ENCODE measurements at regions not wholly inside any gene's neighbourhood (a gene's known extent, or its start where the extent isn't known, plus 50 kb on each side); places are given as distances from the start of the nearest gene placed in this dataset.
"Not testable (repeated sequence)": the region's sequence is repeated elsewhere in the genome, so short reads cannot be mapped to it uniquely, and the experiment has no call there.

DNA sequence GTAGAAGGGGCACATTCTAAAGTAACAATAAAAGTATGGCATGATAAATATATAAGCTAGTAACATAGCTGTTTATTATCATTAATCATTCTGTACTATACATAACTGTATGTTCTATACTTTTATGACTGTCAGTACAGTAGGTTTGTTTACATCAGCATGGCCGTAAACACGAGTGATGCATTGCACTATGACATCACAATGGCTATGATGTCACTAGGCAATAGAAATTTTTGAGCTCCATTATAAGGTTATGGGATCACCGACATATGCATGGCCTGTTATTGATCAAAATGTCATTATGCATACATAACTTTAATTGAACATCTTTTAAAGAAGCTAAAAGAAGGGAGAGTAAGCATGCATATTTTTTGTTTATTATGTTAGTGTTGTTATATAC is 200.1 kb upstream of the SHH start:
- Histone ChIP-seq H3K9me3 (no peaks in the 10 kb centered on the region), H3K27me3 (ENCODE audit: low read depth) (no peaks in the 10 kb centered on the region), H3K4me3 (no peak overlapping the region), H3K4me1 (no peaks in the 10 kb centered on the region), H3K36me3 (replicated peaks) (no peaks in the 10 kb centered on the region)
- no peak for DNase-seq (ENCODE audit: low spot score in 2 of 2)
- in situ Hi-C loops (cut with MboI; ENCODE audit: low sequenced_read_pairs): no loop called here

DNA sequence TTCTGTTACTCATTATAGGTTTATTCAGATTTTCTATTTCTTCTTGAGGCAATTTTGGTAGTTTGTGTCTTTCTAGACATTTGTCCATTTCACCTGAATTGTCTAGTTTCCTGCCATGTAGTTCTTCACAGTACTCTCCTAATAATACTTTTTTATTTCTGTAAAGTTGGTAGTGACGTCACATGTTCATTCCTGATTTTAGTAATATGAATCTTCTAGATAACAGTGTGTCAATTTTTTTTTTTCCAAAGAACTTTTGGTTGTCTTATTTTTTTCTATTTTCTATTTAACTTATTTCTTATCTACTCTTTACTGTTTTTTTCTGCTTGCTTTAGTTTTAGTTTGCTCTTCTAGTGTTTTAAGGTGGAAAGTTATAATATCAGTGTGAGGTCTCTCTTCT is 197.3 kb upstream of the SHH start:
- Histone ChIP-seq H3K4me1 (no peaks in the 10 kb centered on the region), H3K36me3 (replicated peaks) (no peaks in the 10 kb centered on the region), H3K4me3 (no peak overlapping the region), H3K9me3 (no peaks in the 10 kb centered on the region), H3K27me3 (ENCODE audit: low read depth) (no peaks in the 10 kb centered on the region)
- no peak for DNase-seq (ENCODE audit: low spot score in 2 of 2)
- in situ Hi-C loops (cut with MboI; ENCODE audit: low sequenced_read_pairs): no loop called here

DNA sequence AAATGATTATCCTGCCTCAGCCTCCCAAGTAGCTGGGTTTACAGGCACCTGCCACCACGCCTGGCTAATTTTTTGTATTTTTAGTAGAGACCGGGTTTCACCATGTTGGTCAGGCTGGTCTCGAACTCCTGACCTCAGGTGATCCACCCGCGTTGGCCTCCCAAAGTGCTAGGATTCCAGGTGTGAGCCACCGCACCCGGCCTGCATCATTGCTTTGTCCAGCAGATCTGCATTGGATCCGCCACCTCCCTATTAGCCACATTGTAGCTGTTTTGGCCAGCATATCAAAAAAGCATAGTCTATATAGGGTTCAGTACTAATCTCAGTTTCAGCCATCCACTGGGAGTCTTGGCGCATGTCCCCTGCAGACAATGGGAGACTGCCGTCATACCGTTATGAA is 194.6 kb upstream of the SHH start:
- H3K9me3 ChIP-seq; H3K36me3 ChIP-seq (replicated peaks); in situ Hi-C loops (cut with MboI; ENCODE audit: low sequenced_read_pairs); H3K4me1 ChIP-seq; H3K4me3 ChIP-seq; H3K27me3 ChIP-seq (ENCODE audit: low read depth); DNase-seq (ENCODE audit: low spot score in 2 of 2): not testable (repeated sequence)

DNA sequence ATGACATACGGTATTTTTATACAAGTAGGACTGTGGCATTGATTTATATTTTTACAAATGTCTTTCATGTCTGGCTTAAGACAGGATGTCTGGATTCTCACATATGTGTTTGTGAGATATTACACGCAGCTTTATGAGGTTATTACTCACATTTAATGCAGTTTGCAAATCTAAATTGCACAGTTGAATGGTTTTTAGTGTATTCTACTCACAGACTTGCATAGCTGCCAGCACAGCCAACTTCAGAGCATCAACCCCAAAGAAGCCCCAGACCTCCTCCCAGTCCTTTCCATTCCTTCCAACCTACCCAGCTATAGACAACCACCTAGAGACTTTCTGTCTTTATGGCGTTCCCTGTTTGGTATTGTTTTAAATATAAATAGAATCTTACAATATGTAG is 193.8 kb upstream of the SHH start:
- Histone ChIP-seq H3K4me3 (no peak overlapping the region), H3K9me3 (no peaks in the 10 kb centered on the region), H3K36me3 (replicated peaks) (no peaks in the 10 kb centered on the region), H3K27me3 (ENCODE audit: low read depth) (no peaks in the 10 kb centered on the region), H3K4me1 (no peaks in the 10 kb centered on the region)
- no peak for DNase-seq (ENCODE audit: low spot score in 2 of 2)
- in situ Hi-C loops (cut with MboI; ENCODE audit: low sequenced_read_pairs): no loop called here

DNA sequence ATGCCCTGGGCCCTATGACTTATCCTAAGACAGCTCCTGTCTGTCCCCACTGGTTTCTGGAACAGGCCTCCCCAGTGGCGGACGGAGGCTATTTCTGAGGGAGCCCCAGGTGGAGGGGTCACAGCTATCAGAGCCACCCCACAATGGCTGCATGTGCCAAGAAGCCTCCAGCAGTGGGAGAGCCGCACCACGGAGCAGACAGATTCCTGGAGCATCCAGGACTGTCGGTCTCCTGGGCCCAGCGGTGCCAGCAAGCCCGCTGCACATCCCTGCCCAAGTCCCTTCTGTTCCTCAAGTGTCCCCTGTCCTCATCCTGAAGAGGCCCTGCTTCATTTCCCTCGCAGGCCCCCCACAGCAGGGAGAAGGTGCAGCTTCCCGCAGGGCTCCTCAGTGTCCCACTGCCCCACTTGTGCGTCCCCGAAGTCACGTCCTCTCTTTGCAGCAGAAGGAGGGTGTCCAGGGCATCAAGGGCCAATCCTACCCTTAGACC is 193.0 kb upstream of the SHH start:
- Histone ChIP-seq H3K9me3 (no peaks in the 10 kb centered on the region), H3K4me3 (no peak overlapping the region), H3K36me3 (replicated peaks) (no peaks in the 10 kb centered on the region), H3K27me3 (ENCODE audit: low read depth) (no peaks in the 10 kb centered on the region), H3K4me1 (no peaks in the 10 kb centered on the region)
- DNase-seq (ENCODE audit: low spot score in 2 of 2): no peak
- in situ Hi-C loops (cut with MboI; ENCODE audit: low sequenced_read_pairs): no loop called here

DNA sequence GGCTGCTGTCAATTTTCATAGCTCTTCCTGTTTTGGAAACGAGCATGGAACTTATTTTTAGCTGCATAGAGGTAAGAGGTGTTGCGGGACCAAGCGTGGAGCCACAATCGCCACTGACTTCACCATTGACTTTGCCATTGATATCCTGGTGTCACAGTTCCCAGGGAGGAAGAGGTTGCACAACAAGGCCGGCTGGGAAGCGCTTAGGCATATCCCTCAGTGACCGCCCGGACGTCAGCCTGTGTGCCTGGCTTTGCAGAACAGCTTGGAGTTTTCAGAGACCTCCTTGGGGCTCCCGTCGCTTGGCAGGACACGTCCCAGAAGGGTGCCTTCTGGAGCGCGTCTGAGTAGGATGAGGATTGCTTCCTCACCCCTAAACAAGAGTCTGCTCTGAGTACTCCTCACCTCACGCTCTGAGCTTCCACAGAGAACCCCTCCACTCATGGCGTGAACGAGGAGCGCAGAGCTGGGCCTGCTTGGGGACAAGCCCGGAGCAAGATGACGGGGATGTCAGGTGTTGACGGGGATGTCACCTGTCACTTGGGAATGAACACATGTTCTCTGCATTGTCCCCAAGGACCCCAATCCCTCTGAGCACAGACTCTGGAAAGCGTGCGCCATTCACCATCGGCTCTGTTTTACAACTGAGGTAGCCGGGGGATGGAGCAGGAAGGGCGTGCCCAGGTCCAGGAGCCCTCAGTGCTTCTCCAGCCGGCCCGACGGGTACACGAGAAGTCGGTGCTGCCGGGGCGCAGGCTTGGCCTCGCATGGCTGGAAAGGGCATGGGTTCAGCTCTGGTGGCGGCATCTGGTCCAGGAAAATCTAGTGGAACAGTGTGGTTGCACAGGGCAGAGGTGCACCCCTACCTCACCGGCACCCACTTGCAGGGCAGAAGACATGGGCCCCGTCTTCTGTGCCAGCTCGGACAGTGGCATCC is 192.3 kb upstream of the SHH start:
- Histone ChIP-seq H3K27me3 (ENCODE audit: low read depth) (no peaks in the 10 kb centered on the region), H3K4me1 (no peaks in the 10 kb centered on the region), H3K9me3 (no peaks in the 10 kb centered on the region), H3K36me3 (replicated peaks) (no peaks in the 10 kb centered on the region), H3K4me3 (no peak overlapping the region)
- in situ Hi-C loops (cut with MboI; ENCODE audit: low sequenced_read_pairs): no loop called here
- no peak for DNase-seq (ENCODE audit: low spot score in 2 of 2)

DNA sequence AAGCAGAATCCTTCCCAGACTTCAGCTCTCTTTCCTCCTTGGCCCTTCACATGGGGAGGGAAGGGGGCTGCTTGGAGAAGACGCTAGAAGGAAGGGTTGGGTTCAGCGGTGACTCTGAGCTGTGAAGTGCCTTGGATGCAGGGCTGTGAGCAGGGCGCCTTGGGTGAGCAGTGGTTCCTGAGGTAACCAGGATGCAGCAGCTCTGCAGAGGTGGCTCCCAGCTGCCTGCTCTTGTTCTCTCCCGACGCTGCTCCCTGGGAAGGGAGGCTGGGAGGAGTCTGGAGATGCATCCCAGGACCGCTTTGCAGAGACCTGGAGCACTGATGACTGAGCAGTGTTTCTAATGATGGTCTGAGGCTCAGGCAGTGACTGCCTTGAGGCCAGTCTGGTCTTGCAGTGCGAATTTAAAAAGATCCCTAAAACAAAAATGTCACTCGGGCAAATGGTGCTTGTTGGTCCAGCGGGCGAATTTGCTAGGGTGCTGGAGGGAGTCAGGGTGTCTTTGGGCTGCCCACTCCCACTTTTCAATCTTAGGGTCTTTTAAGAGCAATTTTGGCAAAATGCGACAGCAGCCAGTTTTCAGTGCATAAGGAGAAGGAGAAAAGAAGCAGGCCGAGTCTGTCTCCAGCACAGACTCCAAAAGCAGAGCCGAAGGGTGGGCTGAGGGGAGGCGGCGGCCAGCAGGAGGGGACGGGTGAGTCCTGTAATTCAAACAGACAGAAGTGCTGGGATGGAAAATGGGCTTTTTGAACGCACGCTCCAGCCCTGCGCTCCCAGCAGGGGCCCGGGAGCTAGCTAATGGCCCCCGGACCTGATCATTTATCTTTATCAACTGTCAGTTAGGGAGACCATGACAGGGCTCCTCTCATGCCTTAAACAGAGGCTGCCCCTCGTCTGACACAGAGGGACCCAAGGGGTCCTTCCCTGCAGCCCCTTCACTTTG is 191.2 kb upstream of the SHH start:
- Histone ChIP-seq H3K9me3 (no peaks in the 10 kb centered on the region), H3K36me3 (replicated peaks) (no peaks in the 10 kb centered on the region), H3K27me3 (ENCODE audit: low read depth) (no peaks in the 10 kb centered on the region), H3K4me1 (no peaks in the 10 kb centered on the region), H3K4me3 (no peak overlapping the region)
- in situ Hi-C loops (cut with MboI; ENCODE audit: low sequenced_read_pairs): no loop called here
- DNase-seq (ENCODE audit: low spot score in 2 of 2): no peak

DNA sequence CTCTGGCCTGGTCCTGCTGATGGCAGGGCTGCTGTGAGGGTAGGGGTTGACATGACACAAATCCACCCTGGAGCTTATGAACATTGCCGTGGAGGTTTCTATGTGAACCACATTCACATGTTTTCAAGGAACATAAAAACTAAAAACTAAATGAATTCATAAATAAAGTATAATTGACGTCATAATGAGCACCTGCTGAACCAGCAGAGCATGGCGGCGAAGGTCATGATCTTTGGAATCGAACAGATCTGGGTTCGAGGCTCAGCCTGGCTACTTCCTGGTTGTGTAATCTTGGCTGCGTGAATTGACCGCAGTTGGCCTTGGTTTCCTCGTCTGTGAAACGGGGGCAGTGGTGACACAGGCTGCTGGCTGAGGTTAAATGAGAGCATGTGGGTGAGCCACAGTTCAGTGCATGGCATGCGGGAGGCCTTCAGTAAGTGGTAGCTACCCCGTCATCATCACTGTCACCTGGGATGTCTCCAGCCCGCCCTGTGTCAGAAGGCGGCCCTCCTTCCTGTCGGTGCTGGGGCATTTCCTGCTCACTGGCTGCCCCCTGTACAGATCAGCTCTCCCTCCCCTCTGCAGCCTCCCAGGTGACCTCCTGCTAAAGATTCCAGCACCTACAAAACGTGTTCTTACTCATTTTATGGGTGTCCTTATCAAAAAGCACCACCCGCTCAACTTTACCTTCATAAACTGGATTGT is 190.3 kb upstream of the SHH start:
- no peak overlapping the region for H3K4me3 ChIP-seq
- H3K27me3 ChIP-seq (ENCODE audit: low read depth): no peaks in the 10 kb centered on the region
- in situ Hi-C loops (cut with MboI; ENCODE audit: low sequenced_read_pairs): no loop called here
- H3K9me3 ChIP-seq: no peaks in the 10 kb centered on the region
- H3K36me3 ChIP-seq (replicated peaks): no peaks in the 10 kb centered on the region
- DNase-seq (ENCODE audit: low spot score in 2 of 2): no peak
- no peaks in the 10 kb centered on the region for H3K4me1 ChIP-seq

DNA sequence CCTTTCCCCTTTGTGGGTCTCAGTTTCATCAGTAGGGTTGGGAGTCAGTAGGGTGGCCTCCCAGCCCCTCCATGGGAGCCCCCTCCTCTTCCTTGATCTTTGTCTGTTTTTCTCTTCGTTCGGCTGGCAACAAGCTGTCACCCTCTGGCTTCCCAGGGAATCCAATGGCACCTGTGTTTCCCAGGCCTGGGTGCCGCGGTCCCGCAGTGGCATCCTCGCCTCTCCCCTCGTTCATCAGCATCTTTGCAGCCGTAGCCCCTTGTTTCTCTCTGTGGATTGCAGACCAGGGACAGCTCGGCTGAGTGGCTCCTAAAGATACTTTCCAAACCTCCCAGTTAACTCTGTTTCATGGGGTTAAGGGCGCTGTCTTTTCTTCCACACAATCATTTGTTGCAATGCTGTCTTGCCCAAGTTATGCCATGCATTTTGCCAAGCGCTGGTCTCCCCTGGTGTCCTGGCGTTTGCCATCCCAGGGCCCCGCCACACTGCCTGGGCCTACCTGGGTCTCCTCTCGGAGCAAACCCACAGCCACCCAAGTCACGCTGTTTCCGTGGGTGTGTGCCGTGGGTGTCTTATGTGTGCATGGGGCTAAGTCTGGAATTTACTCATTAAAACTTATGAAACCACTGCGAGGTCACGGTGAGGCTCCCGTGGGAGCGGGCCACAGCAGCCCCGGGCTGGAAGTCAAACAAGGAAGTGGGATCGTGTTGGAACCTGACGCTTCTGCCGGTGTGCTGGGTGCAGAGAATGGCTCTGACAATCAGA is 189.4 kb upstream of the SHH start:
- H3K4me3 ChIP-seq: no peak overlapping the region
- H3K9me3 ChIP-seq: no peaks in the 10 kb centered on the region
- no peaks in the 10 kb centered on the region for H3K36me3 ChIP-seq (replicated peaks)
- DNase-seq (ENCODE audit: low spot score in 2 of 2): no peak
- H3K4me1 ChIP-seq: no peaks in the 10 kb centered on the region
- in situ Hi-C loops (cut with MboI; ENCODE audit: low sequenced_read_pairs): no loop called here
- 0 out of 2 replicates have a peak, but pooled peaks cover 2% of the 10 kb centered on the region for H3K27me3 ChIP-seq (ENCODE audit: low read depth)

DNA sequence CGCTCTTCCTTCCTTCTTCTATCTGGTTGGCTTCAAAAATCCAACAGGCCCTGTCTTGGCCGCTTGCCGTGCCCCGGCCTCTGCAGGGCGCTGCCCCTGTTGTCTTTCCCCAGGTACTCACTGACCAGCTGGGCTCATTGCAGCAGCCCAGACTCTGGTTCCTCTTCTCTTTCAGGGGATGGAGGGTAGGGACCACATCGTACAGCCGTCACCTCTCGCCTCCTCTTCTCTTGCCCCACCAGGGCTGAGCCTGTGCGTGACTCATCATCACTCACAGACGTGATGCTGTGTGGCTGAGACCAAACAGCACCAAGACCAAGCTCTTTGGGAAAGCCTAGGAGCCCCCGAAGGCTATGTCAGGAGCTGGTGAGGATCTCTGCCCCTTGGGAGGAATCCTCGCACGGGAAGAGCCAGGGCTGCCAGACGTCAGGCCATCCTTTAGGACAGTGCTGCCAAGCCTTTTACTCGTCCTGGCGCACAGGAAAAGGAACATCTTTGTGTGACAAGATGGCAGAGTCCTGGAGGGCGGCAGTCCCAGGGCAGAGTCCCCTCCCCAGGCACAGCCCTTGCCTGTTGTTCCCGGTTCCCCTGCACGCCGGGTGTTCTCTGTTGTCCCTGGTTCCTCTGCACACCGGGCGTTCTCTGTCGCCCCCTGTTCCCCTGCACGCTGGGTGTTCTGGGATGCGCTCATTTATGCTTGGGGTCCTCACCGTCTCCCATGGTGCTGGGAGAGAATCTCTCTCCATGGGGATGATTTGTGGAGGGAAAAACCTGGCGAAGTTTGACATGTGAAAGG is 188.5 kb upstream of the SHH start:
- Histone ChIP-seq H3K27me3 (ENCODE audit: low read depth) (0 out of 2 replicates have a peak, but pooled peaks cover 2% of the 10 kb centered on the region), H3K4me1 (no peaks in the 10 kb centered on the region), H3K9me3 (no peaks in the 10 kb centered on the region), H3K4me3 (no peak overlapping the region), H3K36me3 (replicated peaks) (no peaks in the 10 kb centered on the region)
- in situ Hi-C loops (cut with MboI; ENCODE audit: low sequenced_read_pairs): no loop called here
- no peak for DNase-seq (ENCODE audit: low spot score in 2 of 2)

DNA sequence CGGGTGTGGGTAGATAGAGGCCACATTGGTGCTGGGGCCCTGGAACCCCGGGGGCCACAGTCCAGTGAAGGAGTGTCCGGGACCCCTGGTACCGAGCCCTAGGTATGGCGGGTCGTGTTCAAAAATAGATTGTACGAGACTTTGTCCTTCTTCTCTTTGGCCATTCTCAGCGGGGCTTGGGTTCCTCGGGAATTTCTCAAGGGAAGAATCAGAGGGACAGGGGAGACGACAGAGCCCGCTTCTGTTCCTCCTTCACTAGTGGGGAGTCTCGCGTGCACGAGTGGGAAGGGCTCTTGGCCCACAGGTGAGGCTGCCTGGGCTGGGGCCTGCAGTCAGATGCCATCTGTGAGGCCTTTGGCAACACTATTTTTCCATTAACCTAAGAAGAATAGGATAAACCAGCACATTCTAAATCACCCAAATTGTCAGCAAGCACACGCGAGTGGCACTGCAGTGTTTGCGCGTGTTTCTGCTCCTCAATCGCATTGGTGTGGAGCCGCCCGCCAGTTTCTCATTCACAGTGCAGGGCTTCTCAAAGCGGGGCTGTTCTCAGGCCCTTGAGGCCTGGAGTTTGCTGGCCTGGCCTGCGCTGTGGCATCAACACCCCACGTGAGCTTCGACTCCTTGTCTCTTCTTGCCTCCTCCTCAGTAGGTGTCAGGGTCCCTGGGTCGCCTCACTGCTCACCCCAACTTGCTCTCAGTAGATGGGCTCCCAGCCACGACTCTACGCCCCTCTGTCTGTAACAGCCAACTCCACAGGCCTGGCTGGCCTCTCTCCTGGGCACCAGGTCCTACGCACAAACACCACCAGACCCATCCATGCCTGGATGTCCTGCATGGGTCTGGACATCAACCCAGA is 187.6 kb upstream of the SHH start:
- in situ Hi-C loops (cut with MboI; ENCODE audit: low sequenced_read_pairs): no loop called here

More for the DNA sequence above, 187.6 kb upstream of the SHH start:
- H3K27me3 ChIP-seq (ENCODE audit: low read depth): 0 out of 2 replicates have a peak, but pooled peaks cover 2% of the 10 kb centered on the region
- H3K36me3 ChIP-seq (replicated peaks): no peaks in the 10 kb centered on the region
- H3K9me3 ChIP-seq: no peaks in the 10 kb centered on the region
- no peak overlapping the region for H3K4me3 ChIP-seq
- H3K4me1 ChIP-seq: no peaks in the 10 kb centered on the region
- DNase-seq (ENCODE audit: low spot score in 2 of 2): no peak

Data from HAP-1 (cell line).